Nephron progenitor cell (in vitro differentiated cells): ENCODE measurements at regions not wholly inside any gene's neighbourhood (a gene's known extent, or its start where the extent isn't known, plus 50 kb on each side); places are given as distances from the start of the nearest gene placed in this dataset.
"Not testable (repeated sequence)": the region's sequence is repeated elsewhere in the genome, so short reads cannot be mapped to it uniquely, and the experiment has no call there.

ENCODE experiments used
- DNase-seq: peaks from one replicate; pipeline ENCODE4 v3.0.0; 2021
- H3K27ac Mint-ChIP-seq: 2 replicates; pipeline ENCODE4 v1.8.0; 2021; ENCODE audit warnings: mild to moderate bottlenecking, moderate library complexity, mixed read lengths
- H3K27me3 Mint-ChIP-seq: 2 replicates; pipeline ENCODE4 v1.8.0; 2021; ENCODE audit warnings: mild to moderate bottlenecking, low read depth, mixed read lengths; ENCODE audit not compliant: poor library complexity
- H3K36me3 Mint-ChIP-seq: 2 replicates; pipeline ENCODE4 v1.8.0; 2021; ENCODE audit warnings: low read depth, mixed read lengths
- H3K4me1 Mint-ChIP-seq: 2 replicates; pipeline ENCODE4 v1.8.0; 2021; ENCODE audit warnings: mixed read lengths
- H3K4me3 Mint-ChIP-seq: 2 replicates; pipeline ENCODE4 v1.8.0; 2021; ENCODE audit warnings: mild to moderate bottlenecking, moderate library complexity, mixed read lengths
- H3K9me3 Mint-ChIP-seq: 2 replicates; pipeline ENCODE4 v1.8.0; 2021; ENCODE audit warnings: mild to moderate bottlenecking, moderate library complexity, mixed read lengths
- CTCF ChIP-seq: fragments of 200-600 bp; sonication (generic); IDR thresholded peaks from 2 replicates; pipeline ENCODE4 v1.5.0; 2021; ENCODE audit warnings: antibody characterized with exemption

GRCh38 chrX:121558886-121559285, 511.5 kb downstream of the GLUD2 start:
- no peak for DNase-seq
- H3K4me1 Mint-ChIP-seq: no peaks in the 10 kb centered on the region
- no peak for TF ChIP-seq CTCF
- H3K4me3 Mint-ChIP-seq: no peak overlapping the region
- H3K27me3 Mint-ChIP-seq: no peaks in the 10 kb centered on the region
- no peak overlapping the region for H3K27ac Mint-ChIP-seq
- H3K9me3 Mint-ChIP-seq: peaks cover 10% of the 10 kb centered on the region
- H3K36me3 Mint-ChIP-seq: no peaks in the 10 kb centered on the region

- TF ChIP-seq CTCF: no peak
Measured at GRCh38 chrX:121562616-121563015, 515.2 kb downstream of the GLUD2 start.

DNA sequence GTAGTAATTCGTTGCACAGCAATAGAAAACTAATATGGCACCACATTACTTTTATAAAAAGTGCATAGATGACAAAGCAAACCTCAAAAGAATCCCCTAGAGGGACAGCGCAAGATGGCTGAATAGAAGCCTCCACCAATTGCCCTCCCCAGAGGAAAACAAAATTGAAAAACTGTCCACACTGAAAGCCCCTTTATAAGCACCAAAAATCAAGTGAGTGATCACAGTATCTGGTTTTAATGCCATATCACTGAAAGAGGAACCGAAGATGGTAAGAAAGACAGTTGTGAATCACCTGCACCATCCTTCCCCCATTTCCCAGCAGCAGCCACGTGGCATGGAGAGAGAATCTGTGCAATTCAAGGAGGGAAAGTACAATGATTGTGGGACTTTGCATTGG, 522.2 kb downstream of the GLUD2 start:
- Mint-ChIP-seq H3K4me3 (no peak overlapping the region), H3K4me1 (no peaks in the 10 kb centered on the region), H3K36me3 (no peaks in the 10 kb centered on the region), H3K27ac (no peak overlapping the region), H3K9me3 (peaks cover 43% of the 10 kb centered on the region), H3K27me3 (peaks cover 4% of the 10 kb centered on the region)
- DNase-seq: no peak
- TF ChIP-seq CTCF: no peak

More at GRCh38 chrX:121562616-121563015, 515.2 kb downstream of the GLUD2 start:
- H3K27me3 Mint-ChIP-seq: no peaks in the 10 kb centered on the region
- H3K4me1 Mint-ChIP-seq: no peaks in the 10 kb centered on the region
- H3K36me3 Mint-ChIP-seq: no peaks in the 10 kb centered on the region
- no peak for DNase-seq
- H3K9me3 Mint-ChIP-seq: peaks cover 10% of the 10 kb centered on the region
- no peak overlapping the region for H3K27ac Mint-ChIP-seq
- no peak overlapping the region for H3K4me3 Mint-ChIP-seq

DNA sequence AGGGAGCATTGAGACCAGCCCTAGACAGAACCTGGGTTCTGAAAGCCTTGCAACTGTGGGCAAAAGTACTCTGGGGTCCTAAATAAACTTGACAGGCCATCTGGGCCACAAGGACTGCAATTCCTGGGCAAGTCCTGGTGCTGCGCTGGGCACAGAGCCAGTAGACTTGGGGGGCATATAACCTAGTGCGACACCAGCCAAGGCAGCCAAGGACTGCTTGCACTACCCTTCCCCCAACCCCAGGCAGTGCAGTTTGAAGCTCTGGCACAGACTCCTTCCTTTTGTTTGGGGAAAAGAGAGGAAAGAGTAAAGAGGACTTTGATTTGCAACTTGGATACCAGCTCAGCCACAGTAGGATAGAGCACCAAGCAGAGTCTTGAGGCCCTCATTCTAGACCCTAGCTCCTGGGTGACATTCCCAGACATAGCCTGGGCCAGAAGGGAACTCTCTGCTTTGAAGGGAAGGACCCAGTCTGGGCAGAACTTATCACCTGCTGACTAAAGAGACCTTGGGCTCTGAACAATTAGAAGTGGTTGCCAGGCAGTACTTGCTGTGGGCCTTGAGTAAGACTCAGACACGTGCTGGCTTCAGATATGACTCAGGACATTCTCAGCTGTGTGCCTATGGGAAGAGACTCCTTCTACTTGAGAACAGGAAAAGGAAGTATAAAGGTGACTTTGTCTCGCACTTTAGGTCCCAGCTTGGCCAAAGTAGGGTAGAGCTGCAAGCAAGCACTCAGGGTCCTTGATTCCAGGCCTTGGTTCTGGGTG, 522.8 kb downstream of the GLUD2 start:
- Mint-ChIP-seq H3K9me3 (peaks cover 44% of the 10 kb centered on the region), H3K36me3 (no peaks in the 10 kb centered on the region), H3K4me3 (no peak overlapping the region), H3K4me1 (no peaks in the 10 kb centered on the region), H3K27me3 (peaks cover 4% of the 10 kb centered on the region), H3K27ac (no peak overlapping the region)
- no peak for DNase-seq
- no peak for TF ChIP-seq CTCF

DNA sequence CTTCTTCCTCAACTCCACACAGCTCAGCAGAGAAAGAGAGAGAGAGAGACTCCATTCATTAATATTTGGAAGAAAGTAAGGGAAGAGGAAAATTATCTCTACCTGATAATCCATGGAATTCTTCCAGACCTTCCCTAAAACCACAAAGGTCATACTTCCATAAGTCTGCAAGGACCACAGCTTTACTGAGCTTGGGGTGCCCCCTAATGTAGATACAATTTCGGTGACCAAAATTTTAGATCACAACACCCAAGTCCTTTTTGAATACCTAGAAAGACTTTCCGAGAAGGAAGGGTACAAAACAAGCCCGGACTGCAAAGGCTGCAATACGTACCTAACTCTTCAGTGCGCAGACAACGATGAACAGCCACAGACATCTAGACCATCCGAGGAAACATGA, 523.9 kb downstream of the GLUD2 start:
- H3K27ac Mint-ChIP-seq: no peak overlapping the region
- H3K36me3 Mint-ChIP-seq: no peaks in the 10 kb centered on the region
- peaks cover 4% of the 10 kb centered on the region for H3K27me3 Mint-ChIP-seq
- no peak for TF ChIP-seq CTCF
- DNase-seq: no peak
- H3K4me3 Mint-ChIP-seq: no peak overlapping the region
- H3K4me1 Mint-ChIP-seq: no peaks in the 10 kb centered on the region
- H3K9me3 Mint-ChIP-seq: peaks cover 38% of the 10 kb centered on the region

DNA sequence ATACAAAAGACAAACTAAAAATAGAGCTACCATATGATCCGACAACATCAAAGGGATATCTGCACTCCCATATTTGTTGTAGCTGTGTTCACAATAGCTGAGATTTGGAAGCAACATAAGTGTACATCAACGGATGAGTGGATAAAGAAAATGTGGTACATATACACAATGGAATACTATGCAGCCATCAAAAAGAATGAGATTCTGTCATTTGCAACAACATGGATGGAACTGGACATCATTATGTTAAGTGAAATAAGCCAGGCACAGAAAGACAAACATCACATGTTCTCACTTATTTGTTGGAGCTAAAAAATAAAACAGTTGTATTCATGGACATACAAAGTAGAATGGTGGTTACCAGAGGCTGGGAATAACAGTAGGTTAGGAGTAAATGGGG, 527.0 kb downstream of the GLUD2 start:
- not testable (repeated sequence) for DNase-seq, H3K27me3 Mint-ChIP-seq, H3K36me3 Mint-ChIP-seq, H3K4me1 Mint-ChIP-seq, H3K4me3 Mint-ChIP-seq, H3K27ac Mint-ChIP-seq
- H3K9me3 Mint-ChIP-seq: peaks cover 37% of the 10 kb centered on the region
